ENCODE measurements at regions not wholly inside any gene's neighbourhood (a gene's known extent, or its start where the extent isn't known, plus 50 kb on each side); places are given as distances from the start of the nearest gene placed in this dataset.

DNA sequence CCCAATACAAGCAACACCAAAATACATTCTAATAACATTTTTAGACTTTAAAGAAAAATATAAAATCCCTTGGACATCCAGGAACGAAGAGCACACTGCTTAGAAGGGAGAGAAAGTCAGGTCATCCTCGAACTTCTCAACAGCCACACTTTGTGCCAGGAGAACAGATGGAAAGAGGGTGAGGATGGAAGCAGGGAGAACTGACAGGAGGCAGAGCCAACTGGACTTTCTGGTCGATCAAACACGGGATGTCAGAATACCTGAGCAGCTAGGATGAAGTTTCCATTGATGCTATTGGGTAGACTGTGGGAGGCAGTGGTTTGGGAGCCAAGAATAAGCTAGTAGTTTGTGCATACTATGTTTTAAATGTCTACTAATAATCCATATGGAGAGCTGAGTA, 111.4 kb downstream of the TOMM20 start:
- TF ChIP-seq, protein P1, sequence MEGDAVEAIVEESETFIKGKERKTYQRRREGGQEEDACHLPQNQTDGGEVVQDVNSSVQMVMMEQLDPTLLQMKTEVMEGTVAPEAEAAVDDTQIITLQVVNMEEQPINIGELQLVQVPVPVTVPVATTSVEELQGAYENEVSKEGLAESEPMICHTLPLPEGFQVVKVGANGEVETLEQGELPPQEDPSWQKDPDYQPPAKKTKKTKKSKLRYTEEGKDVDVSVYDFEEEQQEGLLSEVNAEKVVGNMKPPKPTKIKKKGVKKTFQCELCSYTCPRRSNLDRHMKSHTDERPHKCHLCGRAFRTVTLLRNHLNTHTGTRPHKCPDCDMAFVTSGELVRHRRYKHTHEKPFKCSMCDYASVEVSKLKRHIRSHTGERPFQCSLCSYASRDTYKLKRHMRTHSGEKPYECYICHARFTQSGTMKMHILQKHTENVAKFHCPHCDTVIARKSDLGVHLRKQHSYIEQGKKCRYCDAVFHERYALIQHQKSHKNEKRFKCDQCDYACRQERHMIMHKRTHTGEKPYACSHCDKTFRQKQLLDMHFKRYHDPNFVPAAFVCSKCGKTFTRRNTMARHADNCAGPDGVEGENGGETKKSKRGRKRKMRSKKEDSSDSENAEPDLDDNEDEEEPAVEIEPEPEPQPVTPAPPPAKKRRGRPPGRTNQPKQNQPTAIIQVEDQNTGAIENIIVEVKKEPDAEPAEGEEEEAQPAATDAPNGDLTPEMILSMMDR (IDR thresholded peaks at IDR 0.05; ENCODE audit: insufficient read depth, low read length, poor library complexity, severe bottlenecking), result no peak
- no peak for DNase-seq (ENCODE audit: extremely low read depth, insufficient read length)

DNA sequence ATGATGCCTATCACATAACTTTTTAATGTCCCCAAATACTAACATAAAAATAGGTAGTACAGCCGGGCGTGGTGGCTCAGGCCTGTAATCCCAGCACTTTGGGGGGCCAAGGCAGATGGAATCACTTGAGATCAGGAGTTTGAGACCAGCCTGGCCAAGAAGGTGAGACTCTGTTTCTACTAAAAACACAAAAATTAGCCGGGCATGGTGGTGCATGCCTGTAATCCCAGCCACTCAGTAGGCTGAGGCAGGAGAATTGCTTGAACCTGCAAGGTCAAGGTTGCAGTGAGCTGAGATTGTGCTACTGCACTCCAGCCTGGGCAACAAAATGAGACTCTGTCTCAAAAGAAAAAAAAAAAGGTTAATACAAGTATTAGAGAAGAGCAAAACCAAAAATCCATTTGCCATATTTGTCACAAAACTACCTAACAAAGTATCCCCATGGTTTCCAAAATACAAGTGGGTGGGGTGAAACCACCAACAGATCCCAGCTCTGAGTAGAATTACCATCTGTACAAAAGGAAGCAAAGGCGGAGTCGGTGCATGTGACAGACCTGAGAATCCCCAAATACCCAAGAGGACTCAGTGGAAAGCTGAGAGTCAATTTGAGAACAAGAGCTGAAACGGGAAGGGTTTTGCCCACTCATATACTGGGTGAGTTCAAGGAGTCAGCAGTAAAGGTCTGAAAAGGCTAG, 113.2 kb downstream of the TOMM20 start:
- TF ChIP-seq, protein P1 (IDR thresholded peaks at IDR 0.05; ENCODE audit: insufficient read depth, low read length, poor library complexity, severe bottlenecking), result no peak
- Histone ChIP-seq H3K36me3 (ENCODE audit: control insufficient read depth, insufficient read depth, low read length) (no peaks in the 10 kb centered on the region), H3K4me3 (replicated peaks; ENCODE audit: low read depth, low read length) (no peak overlapping the region), H3K27me3 (replicated peaks; ENCODE audit: control insufficient read depth, insufficient read depth, low read length) (no peaks in the 10 kb centered on the region)
- peak; percentile 72 for DNase-seq (ENCODE audit: extremely low read depth, insufficient read length)

More for the DNA sequence above, 111.4 kb downstream of the TOMM20 start:
- Histone ChIP-seq H3K4me3 (replicated peaks; ENCODE audit: low read depth, low read length) (no peak overlapping the region), H3K27me3 (replicated peaks; ENCODE audit: control insufficient read depth, insufficient read depth, low read length) (no peaks in the 10 kb centered on the region), H3K36me3 (ENCODE audit: control insufficient read depth, insufficient read depth, low read length) (no peaks in the 10 kb centered on the region)

DNA sequence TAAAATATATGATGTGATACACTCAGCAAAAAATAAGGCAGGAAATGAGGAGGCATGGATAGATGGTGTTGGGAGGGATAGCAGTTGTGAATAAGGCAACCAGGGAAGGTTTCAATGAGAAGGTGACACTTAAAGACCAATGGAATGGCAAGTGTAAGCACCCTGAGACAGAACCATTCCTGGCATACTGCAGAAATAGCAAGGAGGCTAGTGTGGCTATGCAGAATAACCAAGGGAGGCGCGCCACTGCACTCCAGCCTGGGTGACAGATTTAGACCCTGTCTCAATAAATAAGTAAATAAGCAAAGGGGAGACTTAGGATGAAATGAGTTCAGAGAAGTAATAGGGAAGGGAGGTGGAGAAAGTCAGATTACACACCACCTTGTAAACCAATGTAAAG, 113.9 kb downstream of the TOMM20 start:
- Histone ChIP-seq H3K4me3 (replicated peaks; ENCODE audit: low read depth, low read length) (no peak overlapping the region), H3K36me3 (ENCODE audit: control insufficient read depth, insufficient read depth, low read length) (no peaks in the 10 kb centered on the region), H3K27me3 (replicated peaks; ENCODE audit: control insufficient read depth, insufficient read depth, low read length) (no peaks in the 10 kb centered on the region)
- TF ChIP-seq, protein P1 (IDR thresholded peaks at IDR 0.05; ENCODE audit: insufficient read depth, low read length, poor library complexity, severe bottlenecking), result no peak
- DNase-seq (ENCODE audit: extremely low read depth, insufficient read length), result no peak

DNA sequence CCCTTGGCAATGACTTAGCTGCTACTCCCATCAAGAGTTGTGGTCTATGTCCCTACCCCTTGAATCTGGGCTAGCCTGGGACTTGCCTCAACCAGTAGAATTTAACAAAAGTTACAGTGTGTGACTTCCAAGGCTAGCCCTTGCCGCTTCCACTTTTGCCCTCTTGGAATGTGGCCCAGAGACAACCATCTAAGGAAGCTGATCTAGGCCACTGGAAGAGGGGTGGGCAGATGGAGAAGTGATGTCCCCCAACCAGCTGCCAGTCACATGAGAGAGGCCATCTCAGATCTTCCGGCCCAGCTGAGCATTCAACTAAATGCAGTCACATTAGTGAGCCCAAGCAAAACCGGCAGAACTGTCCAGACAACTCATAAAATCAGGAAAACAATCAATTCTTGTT, 115.1 kb downstream of the TOMM20 start:
- H3K4me3 ChIP-seq (replicated peaks; ENCODE audit: low read depth, low read length), result no peak overlapping the region
- H3K36me3 ChIP-seq (ENCODE audit: control insufficient read depth, insufficient read depth, low read length), result no peaks in the 10 kb centered on the region
- H3K27me3 ChIP-seq (replicated peaks; ENCODE audit: control insufficient read depth, insufficient read depth, low read length), result no peaks in the 10 kb centered on the region
- no peak for DNase-seq (ENCODE audit: extremely low read depth, insufficient read length)
- TF ChIP-seq, protein P1 (IDR thresholded peaks at IDR 0.05; ENCODE audit: insufficient read depth, low read length, poor library complexity, severe bottlenecking), result no peak

DNA sequence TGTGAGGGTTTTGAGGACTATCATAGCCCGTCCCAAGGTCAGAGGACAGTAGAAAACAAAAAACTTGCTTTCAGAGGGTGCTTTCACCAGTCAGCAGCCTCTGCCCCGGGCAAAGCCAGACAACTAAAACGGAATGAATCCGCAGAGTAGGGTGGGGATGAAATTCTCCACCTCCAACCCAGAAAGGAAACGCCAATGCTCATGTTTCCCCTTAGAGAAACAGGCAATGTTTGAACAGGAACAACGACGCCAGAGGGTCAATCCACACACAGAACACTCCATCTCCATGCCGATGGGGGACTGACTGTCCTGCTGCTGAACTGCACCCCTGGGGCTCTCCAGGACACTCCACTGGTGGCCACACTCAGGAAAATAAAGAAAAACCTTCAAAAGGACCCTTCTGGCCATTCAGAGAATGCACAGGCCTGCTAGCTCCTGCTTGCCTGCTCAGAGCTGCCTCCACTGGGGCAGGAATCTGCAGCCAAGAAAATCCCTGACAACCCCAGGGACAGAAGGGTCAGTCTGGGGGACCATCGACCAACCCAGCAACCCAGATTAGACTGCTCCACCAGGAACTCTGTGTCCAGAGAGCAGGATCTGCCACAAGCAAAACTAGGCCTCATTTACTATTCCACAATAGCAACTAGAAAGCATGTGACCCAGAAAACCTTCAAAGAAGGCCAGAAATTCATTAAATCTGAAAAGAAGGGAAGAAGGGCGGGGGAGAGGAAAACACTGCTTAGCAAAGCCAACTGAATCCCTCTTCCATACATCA, 116.0 kb downstream of the TOMM20 start:
- no peaks in the 10 kb centered on the region for H3K27me3 ChIP-seq (replicated peaks; ENCODE audit: control insufficient read depth, insufficient read depth, low read length)
- H3K4me3 ChIP-seq (replicated peaks; ENCODE audit: low read depth, low read length), result no peak overlapping the region
- TF ChIP-seq, protein P1 (IDR thresholded peaks at IDR 0.05; ENCODE audit: insufficient read depth, low read length, poor library complexity, severe bottlenecking), result no peak

More for the DNA sequence above, 116.0 kb downstream of the TOMM20 start:
- H3K36me3 ChIP-seq (ENCODE audit: control insufficient read depth, insufficient read depth, low read length), result no peaks in the 10 kb centered on the region
- peak; percentile 58 for DNase-seq (ENCODE audit: extremely low read depth, insufficient read length)

Measured in GM06990 (cell line).